Endothelial cell of umbilical vein (primary cell): ENCODE measurements at regions not wholly inside any gene's neighbourhood (a gene's known extent, or its start where the extent isn't known, plus 50 kb on each side); places are given as distances from the start of the nearest gene placed in this dataset.

Source experiments
- BruUV-seq: library from RNA; stranded (reverse); fragments of 400-500 nt; replicated peaks from 2 replicates; lab custom pipeline; 2021; lab: Mats Ljungman, UMichigan
- CTCF ChIA-PET: fragments of 300-600, 350-600 bp; sonication (Branson Sonifier 250); formaldehyde crosslinking; loops from one replicate; lab custom pipeline; 2021; ENCODE audit warnings: antibody characterized with exemption, inconsistent platforms; lab: Charles Lee
- POLR2A ChIA-PET: fragments of 300-600, 350-600 bp; sonication (Branson Sonifier 250); formaldehyde crosslinking; loops from one replicate; lab custom pipeline; 2021; ENCODE audit warnings: antibody characterized with exemption, inconsistent platforms; lab: Charles Lee
- DNase-seq: peaks from one replicate; pipeline ENCODE4 v3.0.0-alpha.2; 2011; ENCODE audit warnings: low read depth, low spot score
- FAIRE-seq: peaks from 2 replicates; lab custom pipeline; 2011; peaks lifted over from hg19 to GRCh38; lab: Jason Lieb, UNC
- H2AFZ ChIP-seq: 2 replicates; pipeline ENCODE4 v1.6.0; 2012; ENCODE audit warnings: low read depth, low read length, control low read depth, inconsistent platforms
- H3K27ac ChIP-seq: 2 replicates; pipeline ENCODE4 v1.5.1; 2011; ENCODE audit warnings: low read depth, mild to moderate bottlenecking, control low read depth, low read length, moderate library complexity; ENCODE audit not compliant: insufficient read depth
- H3K27me3 ChIP-seq, 2 experiments: 2 replicates each; pipeline versions ENCODE4 v1.6.0 to v1.6.1; 2011; ENCODE audit warnings: low read length in 2 of 2, mixed read lengths in 1 of 2; ENCODE audit not compliant: control insufficient read depth in 2 of 2, insufficient read depth in 2 of 2
- H3K36me3 ChIP-seq, 2 experiments: 2 replicates in 1 of 2; 3 replicates in 1 of 2; pipeline ENCODE4 v1.5.1; 2011; ENCODE audit warnings: low read length in 2 of 2, mild to moderate bottlenecking in 1 of 2, moderate library complexity in 1 of 2; ENCODE audit not compliant: control insufficient read depth in 2 of 2, insufficient read depth in 2 of 2; ENCODE audit errors: extremely low read depth in 1 of 2
- H3K4me1 ChIP-seq: 3 replicates; pipeline ENCODE4 v1.5.1; 2011; ENCODE audit warnings: mild to moderate bottlenecking, low read length; ENCODE audit not compliant: control insufficient read depth, insufficient read depth; ENCODE audit errors: extremely low read depth
- H3K4me2 ChIP-seq: 2 replicates; pipeline ENCODE4 v1.6.1; 2011; ENCODE audit warnings: low read length, control low read depth, mixed read lengths; ENCODE audit not compliant: insufficient read depth
- H3K4me3 ChIP-seq, 3 experiments: fragments of 200-600 bp in 1 of 3; sonication (generic), shearing (Covaris generic) in 1 of 3; replicated peaks in 1 of 3; 2 replicates each; pipeline ENCODE4 v1.5.1; 2011 to 2016; ENCODE audit warnings: control low read depth in 3 of 3, low read length in 3 of 3, mild to moderate bottlenecking in 2 of 3, inconsistent platforms in 1 of 3, low read depth in 1 of 3, moderate library complexity in 1 of 3; ENCODE audit not compliant: insufficient read depth in 1 of 3
- H3K79me2 ChIP-seq: 2 replicates; pipeline ENCODE4 v1.6.0; 2012; ENCODE audit warnings: low read length, inconsistent platforms; ENCODE audit not compliant: control insufficient read depth, insufficient read depth
- H3K9ac ChIP-seq: replicated peaks from 2 replicates; pipeline ENCODE3; 2011; ENCODE audit warnings: low read length, control low read depth; ENCODE audit not compliant: insufficient read depth; ENCODE audit errors: extremely low read depth
- H3K9me1 ChIP-seq: replicated peaks from 3 replicates; pipeline ENCODE4 v1.6.0; 2011; ENCODE audit warnings: mild to moderate bottlenecking, low read length; ENCODE audit not compliant: control insufficient read depth, insufficient read depth; ENCODE audit errors: extremely low read depth
- H3K9me3 ChIP-seq: replicated peaks from 2 replicates; pipeline ENCODE4 v1.5.1; 2012; ENCODE audit warnings: low read length, inconsistent platforms; ENCODE audit not compliant: control insufficient read depth, insufficient read depth
- H4K20me1 ChIP-seq: replicated peaks from 2 replicates; pipeline ENCODE3; 2011; ENCODE audit warnings: mild to moderate bottlenecking, low read length; ENCODE audit not compliant: control insufficient read depth, insufficient read depth; ENCODE audit errors: extremely low read depth
- CTCF ChIP-seq, 2 donors: IDR thresholded peaks; 1 replicate in 1 of 2; 2 replicates in 1 of 2; pipeline ENCODE4 v1.5.1; 2011; ENCODE audit warnings: low read length in 2 of 2, mild to moderate bottlenecking in 2 of 2, moderate library complexity in 2 of 2, control low read depth in 1 of 2, inconsistent platforms in 1 of 2, low read depth in 1 of 2; ENCODE audit not compliant: insufficient read depth in 1 of 2; ENCODE audit errors: extremely low read depth in 1 of 2
- EZH2 ChIP-seq: IDR thresholded peaks from 2 replicates; pipeline ENCODE4 v1.6.1; 2012; ENCODE audit warnings: borderline replicate concordance, low read depth, mild to moderate bottlenecking, moderate library complexity, low read length, inconsistent platforms; ENCODE audit not compliant: severe bottlenecking
- FOS ChIP-seq: IDR thresholded peaks from 2 replicates; pipeline ENCODE4 v1.6.1; 2011; ENCODE audit warnings: mild to moderate bottlenecking, low read length, moderate library complexity, borderline replicate concordance; ENCODE audit not compliant: insufficient read depth
- GATA2 ChIP-seq: IDR thresholded peaks from 2 replicates; pipeline ENCODE4 v1.7.0; 2011; ENCODE audit warnings: low read depth, mild to moderate bottlenecking, moderate library complexity, mixed read lengths, low read length; ENCODE audit not compliant: insufficient read length, insufficient read depth
- JUN ChIP-seq: IDR thresholded peaks from 2 replicates; pipeline ENCODE4 v1.6.1; 2011; ENCODE audit warnings: borderline replicate concordance, low read depth; ENCODE audit not compliant: insufficient read length, insufficient read depth
- MAX ChIP-seq: IDR thresholded peaks from 2 replicates; pipeline ENCODE4 v1.6.1; 2011; ENCODE audit not compliant: insufficient read depth, insufficient read length
- MYC ChIP-seq: IDR thresholded peaks from one replicate; pipeline ENCODE4 v1.6.1; 2011; ENCODE audit warnings: mild to moderate bottlenecking, low read depth, low read length
- POLR2A ChIP-seq: IDR thresholded peaks from 2 replicates; pipeline ENCODE4 v1.6.1; 2012; ENCODE audit warnings: low read depth, mild to moderate bottlenecking, control low read depth, low read length
- POLR2AphosphoS5 ChIP-seq: IDR thresholded peaks from 2 replicates; pipeline ENCODE4 v1.6.1; 2012; ENCODE audit warnings: low read depth, mild to moderate bottlenecking, control low read depth, low read length, moderate library complexity; ENCODE audit not compliant: insufficient read depth
- dilution Hi-C: fragments of 300-500 bp; cut with MboI; formaldehyde crosslinking; loops from one replicate; pipeline ENCODE4 v1.15.0; 2019; ENCODE audit warnings: low sequenced_read_pairs; ENCODE audit not compliant: extremely low pct_ligation_motif_present
- intact Hi-C: fragments of 100-400 bp; cut with micrococcal nuclease; formaldehyde crosslinking; loops from one replicate; pipeline ENCODE4 v1.10.0; 2022

DNA sequence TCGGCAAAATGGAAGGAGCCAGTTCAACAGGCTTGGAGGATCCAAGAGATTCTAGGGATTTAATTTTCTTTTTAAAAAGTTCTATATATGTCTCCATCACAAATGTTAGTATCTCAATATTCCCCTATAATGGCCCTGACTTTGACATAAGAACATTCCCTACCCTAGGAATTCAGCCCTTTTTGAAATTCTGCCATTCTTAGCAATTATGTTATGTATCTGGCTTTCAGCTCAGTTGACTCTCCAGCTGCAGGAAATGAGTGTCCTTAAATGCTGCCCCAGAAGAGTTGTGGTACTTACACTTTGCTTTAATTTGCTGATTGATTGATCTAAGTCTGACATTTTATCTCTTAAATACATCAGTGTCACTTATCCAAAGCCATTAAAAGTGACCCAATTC lies 1454.3 kb downstream of the FSTL5 start:
- no peak overlapping the region for H3K27ac ChIP-seq
- H3K36me3 ChIP-seq, result no peaks in the 10 kb centered on the region
- H3K9me3 ChIP-seq, result no peaks in the 10 kb centered on the region
- no TSS peak for BruUV-seq
- FAIRE-seq, result no peak
- H2AFZ ChIP-seq, result no peak overlapping the region
- DNase-seq, result no peak
- no peak overlapping the region for H3K4me2 ChIP-seq
- no peaks in the 10 kb centered on the region for H3K9me1 ChIP-seq
- ChIA-PET CTCF (no interaction called here), POLR2A (no interaction called here)
- TF ChIP-seq MAX, result no peak
- TF ChIP-seq FOS, result no peak
- TF ChIP-seq POLR2A, result no peak
- TF ChIP-seq CTCF (IDR thresholded peaks at IDR 0.05; ENCODE audit: extremely low read depth in 1 of 2, insufficient read depth in 1 of 2, low read depth in 1 of 2, low read length in 2 of 2), result no peak
- no peak for TF ChIP-seq POLR2AphosphoS5
- TF ChIP-seq MYC, result no peak
- no peak for TF ChIP-seq JUN
- TF ChIP-seq GATA2, result no peak
- TF ChIP-seq EZH2, result no peak
- no peaks in the 10 kb centered on the region for H3K27me3 ChIP-seq
- no peak overlapping the region for H3K9ac ChIP-seq
- H4K20me1 ChIP-seq, result no peaks in the 10 kb centered on the region
- intact Hi-C loops, result no loop called here
- H3K79me2 ChIP-seq, result no peaks in the 10 kb centered on the region
- H3K4me1 ChIP-seq, result no peaks in the 10 kb centered on the region
- dilution Hi-C loops, result no loop called here
- no peak overlapping the region for H3K4me3 ChIP-seq
